Brain microvascular endothelial cell (primary cell): ENCODE measurements at regions not wholly inside any gene's neighbourhood (a gene's known extent, or its start where the extent isn't known, plus 50 kb on each side); places are given as distances from the start of the nearest gene placed in this dataset.
A peak's percentile ranks its signal among the peaks of the same experiment; 100 is the strongest.
"Not testable (repeated sequence)": the region's sequence is repeated elsewhere in the genome, so short reads cannot be mapped to it uniquely, and the experiment has no call there.

ENCODE experiments used
- DNase-seq: peaks from one replicate; pipeline ENCODE4 v3.0.0-alpha.2; 2020
- H3K27ac ChIP-seq: fragments of 250-450 bp; sonication (Bioruptor Pico); 2 replicates; pipeline ENCODE4 v1.5.1; 2020; ENCODE audit warnings: mild to moderate bottlenecking, moderate library complexity
- H3K27me3 ChIP-seq: fragments of 250-450 bp; sonication (Bioruptor Pico); replicated peaks from 2 replicates; pipeline ENCODE4 v1.5.1; 2020; ENCODE audit warnings: mild to moderate bottlenecking
- H3K36me3 ChIP-seq: fragments of 250-450 bp; sonication (Bioruptor Pico); replicated peaks from 2 replicates; pipeline ENCODE4 v1.5.1; 2020; ENCODE audit warnings: mild to moderate bottlenecking
- H3K4me3 ChIP-seq: 2 replicates; pipeline ENCODE4 v1.5.1; 2011; ENCODE audit warnings: low read depth, mild to moderate bottlenecking, control low read depth, low read length, moderate library complexity
- CTCF ChIP-seq: IDR thresholded peaks from 2 replicates; pipeline ENCODE4 v1.5.1; 2011; ENCODE audit warnings: low read depth, mild to moderate bottlenecking, moderate library complexity, low read length, control low read depth, inconsistent platforms; ENCODE audit errors: missing control alignments
- in situ Hi-C: cut with HindIII; loops from 2 replicates; pipeline ENCODE4 v1.10.0; 2017; ENCODE audit warnings: low sequenced_read_pairs, low pct_ligation_motif_present

- Histone ChIP-seq H3K27me3 (no peaks in the 10 kb centered on the region), H3K4me3 (no peak overlapping the region), H3K36me3 (no peaks in the 10 kb centered on the region), H3K27ac (no peak overlapping the region)
- no peak for TF ChIP-seq CTCF
- DNase-seq: peak; percentile 18
- in situ Hi-C loops: no loop called here
Observed at GRCh38 chr16:64352246-64352645, 769.6 kb downstream of the CDH11 start.

GRCh38 chr16:64351121-64351520, 770.7 kb downstream of the CDH11 start:
- in situ Hi-C loops: no loop called here
- Histone ChIP-seq H3K27ac (no peak overlapping the region), H3K4me3 (no peak overlapping the region), H3K27me3 (no peaks in the 10 kb centered on the region), H3K36me3 (no peaks in the 10 kb centered on the region)
- TF ChIP-seq CTCF: no peak
- DNase-seq: no peak

GRCh38 chr16:64346080-64346479, 775.8 kb downstream of the CDH11 start:
- Histone ChIP-seq H3K36me3 (no peaks in the 10 kb centered on the region), H3K27ac (no peak overlapping the region), H3K4me3 (no peak overlapping the region), H3K27me3 (no peaks in the 10 kb centered on the region)
- in situ Hi-C loops: no loop called here
- no peak for DNase-seq
- no peak for TF ChIP-seq CTCF

GRCh38 chr16:64345142-64345541, 776.7 kb downstream of the CDH11 start:
- no peak for TF ChIP-seq CTCF
- in situ Hi-C loops: no loop called here
- Histone ChIP-seq H3K27me3 (no peaks in the 10 kb centered on the region), H3K4me3 (no peak overlapping the region), H3K36me3 (no peaks in the 10 kb centered on the region), H3K27ac (no peak overlapping the region)
- DNase-seq: no peak

GRCh38 chr16:64343820-64344443, 777.9 kb downstream of the CDH11 start:
- H3K36me3 ChIP-seq, H3K27me3 ChIP-seq, in situ Hi-C loops, H3K27ac ChIP-seq, H3K4me3 ChIP-seq, DNase-seq: not testable (repeated sequence)

- H3K4me3 ChIP-seq: no peak overlapping the region
- H3K36me3 ChIP-seq: no peaks in the 10 kb centered on the region
- H3K27me3 ChIP-seq: no peaks in the 10 kb centered on the region
- TF ChIP-seq CTCF: no peak
- in situ Hi-C loops: no loop called here
- no peak for DNase-seq
- no peak overlapping the region for H3K27ac ChIP-seq
Observed at GRCh38 chr16:64343061-64343819, 778.6 kb downstream of the CDH11 start.

GRCh38 chr16:64341336-64341735, 780.5 kb downstream of the CDH11 start:
- in situ Hi-C loops, DNase-seq, H3K36me3 ChIP-seq, H3K27me3 ChIP-seq, H3K27ac ChIP-seq, H3K4me3 ChIP-seq: not testable (repeated sequence)
